OCI-LY3 (cell line): ENCODE measurements at regions not wholly inside any gene's neighbourhood (a gene's known extent, or its start where the extent isn't known, plus 50 kb on each side); places are given as distances from the start of the nearest gene placed in this dataset.

Experiments used
- H2AFZ ChIP-seq: fragments of 200-600, 300-600 bp; shearing (Covaris generic); 2 replicates; pipeline ENCODE4 v1.6.0; 2014; ENCODE audit warnings: antibody characterized with exemption, low read depth, low read length
- H3K27ac ChIP-seq: fragments of 200-600, 300-600 bp; sonication (generic); 2 replicates; pipeline ENCODE4 v1.5.1; 2014; ENCODE audit warnings: mild to moderate bottlenecking, low read length, moderate library complexity, mixed read lengths
- H3K27me3 ChIP-seq: fragments of 200-600, 300-600 bp; sonication (generic); 2 replicates; pipeline ENCODE4 v1.6.1; 2014; ENCODE audit warnings: low read depth, low read length, mixed read lengths
- H3K36me3 ChIP-seq: fragments of 200-600, 300-600 bp; sonication (generic); replicated peaks from 2 replicates; pipeline ENCODE3; 2014; ENCODE audit warnings: low read depth, low read length, mixed read lengths
- H3K4me1 ChIP-seq: fragments of 300-600, 200-600 bp; sonication (generic); 2 replicates; pipeline ENCODE4 v1.6.1; 2014; ENCODE audit warnings: low read length, mixed read lengths
- H3K4me2 ChIP-seq: fragments of 200-600, 300-600 bp; sonication (generic); 2 replicates; pipeline ENCODE4 v1.6.1; 2014; ENCODE audit warnings: low read length, mixed read lengths
- H3K4me3 ChIP-seq: fragments of 300-600, 200-600 bp; sonication (generic); 2 replicates; pipeline ENCODE4 v1.5.1; 2014; ENCODE audit warnings: antibody characterized with exemption, mild to moderate bottlenecking, low read length, moderate library complexity
- H3K79me2 ChIP-seq: fragments of 300-600, 200-600 bp; shearing (Covaris generic); 2 replicates; pipeline ENCODE4 v1.6.1; 2014; ENCODE audit warnings: mild to moderate bottlenecking, low read length, mixed read lengths
- H3K9ac ChIP-seq: fragments of 300-600, 200-600 bp; shearing (Covaris generic); 2 replicates; pipeline ENCODE4 v1.6.0; 2014; ENCODE audit warnings: mild to moderate bottlenecking, low read length, moderate library complexity
- H3K9me3 ChIP-seq: fragments of 200-600, 300-600 bp; shearing (Covaris generic); 2 replicates; pipeline ENCODE4 v1.6.1; 2014; ENCODE audit warnings: low read length, mixed read lengths; ENCODE audit not compliant: insufficient read depth
- H4K20me1 ChIP-seq: fragments of 200-600, 300-600 bp; sonication (generic); 2 replicates; pipeline ENCODE4 v1.6.1; 2016; ENCODE audit warnings: low read length, mixed read lengths; ENCODE audit not compliant: insufficient read depth
- CTCF ChIP-seq: fragments of 200-600, 300-600 bp; sonication (generic); IDR thresholded peaks from 2 replicates; pipeline ENCODE4 v1.5.1; 2014; ENCODE audit warnings: antibody characterized with exemption, low read length, low read depth
- EZH2phosphoT487 ChIP-seq: fragments of 200-600 bp; shearing (Covaris generic); IDR thresholded peaks from 2 replicates; pipeline ENCODE4 v1.6.1; 2018; ENCODE audit warnings: antibody characterized with exemption, mixed run types, low read depth

- Histone ChIP-seq H3K9ac (no peak overlapping the region), H3K27me3 (no peaks in the 10 kb centered on the region), H3K4me3 (no peak overlapping the region), H3K9me3 (no peaks in the 10 kb centered on the region), H3K27ac (no peak overlapping the region), H2AFZ (no peak overlapping the region), H4K20me1 (no peaks in the 10 kb centered on the region), H3K79me2 (no peaks in the 10 kb centered on the region), H3K4me1 (no peaks in the 10 kb centered on the region), H3K4me2 (no peak overlapping the region), H3K36me3 (no peaks in the 10 kb centered on the region)
- TF ChIP-seq CTCF (no peak), EZH2phosphoT487 (no peak)
These were observed 86.1 kb upstream of the ZNF217 start for GRCh38 chr20:53679597-53680309.

GRCh38 chr20:53678990-53679596, 85.5 kb upstream of the ZNF217 start:
- H3K27me3 ChIP-seq = no peaks in the 10 kb centered on the region
- no peaks in the 10 kb centered on the region for H3K36me3 ChIP-seq
- H3K79me2 ChIP-seq = no peaks in the 10 kb centered on the region
- no peaks in the 10 kb centered on the region for H3K9me3 ChIP-seq
- no peaks in the 10 kb centered on the region for H4K20me1 ChIP-seq
- no peak overlapping the region for H3K27ac ChIP-seq
- no peak overlapping the region for H2AFZ ChIP-seq
- TF ChIP-seq CTCF (no peak), EZH2phosphoT487 (no peak)
- no peak overlapping the region for H3K9ac ChIP-seq
- no peak overlapping the region for H3K4me3 ChIP-seq
- H3K4me1 ChIP-seq = no peaks in the 10 kb centered on the region
- no peak overlapping the region for H3K4me2 ChIP-seq

GRCh38 chr20:53678315-53678989, 84.8 kb upstream of the ZNF217 start:
- no peak for TF ChIP-seq EZH2phosphoT487
- no peak for TF ChIP-seq CTCF
- H2AFZ ChIP-seq = peak overlapping the region; percentile 49; the same call in 1 of the 2 replicates
- H3K4me3 ChIP-seq = no peak overlapping the region
- H3K36me3 ChIP-seq = no peaks in the 10 kb centered on the region
- no peak overlapping the region for H3K4me2 ChIP-seq
- no peak overlapping the region for H3K27ac ChIP-seq
- no peaks in the 10 kb centered on the region for H3K9me3 ChIP-seq
- H3K27me3 ChIP-seq = no peaks in the 10 kb centered on the region
- H3K4me1 ChIP-seq = no peaks in the 10 kb centered on the region
- H3K9ac ChIP-seq = no peak overlapping the region
- no peaks in the 10 kb centered on the region for H3K79me2 ChIP-seq
- H4K20me1 ChIP-seq = no peaks in the 10 kb centered on the region
